ENCODE measurements at regions not wholly inside any gene's neighbourhood (a gene's known extent, or its start where the extent isn't known, plus 50 kb on each side); places are given as distances from the start of the nearest gene placed in this dataset.

DNA sequence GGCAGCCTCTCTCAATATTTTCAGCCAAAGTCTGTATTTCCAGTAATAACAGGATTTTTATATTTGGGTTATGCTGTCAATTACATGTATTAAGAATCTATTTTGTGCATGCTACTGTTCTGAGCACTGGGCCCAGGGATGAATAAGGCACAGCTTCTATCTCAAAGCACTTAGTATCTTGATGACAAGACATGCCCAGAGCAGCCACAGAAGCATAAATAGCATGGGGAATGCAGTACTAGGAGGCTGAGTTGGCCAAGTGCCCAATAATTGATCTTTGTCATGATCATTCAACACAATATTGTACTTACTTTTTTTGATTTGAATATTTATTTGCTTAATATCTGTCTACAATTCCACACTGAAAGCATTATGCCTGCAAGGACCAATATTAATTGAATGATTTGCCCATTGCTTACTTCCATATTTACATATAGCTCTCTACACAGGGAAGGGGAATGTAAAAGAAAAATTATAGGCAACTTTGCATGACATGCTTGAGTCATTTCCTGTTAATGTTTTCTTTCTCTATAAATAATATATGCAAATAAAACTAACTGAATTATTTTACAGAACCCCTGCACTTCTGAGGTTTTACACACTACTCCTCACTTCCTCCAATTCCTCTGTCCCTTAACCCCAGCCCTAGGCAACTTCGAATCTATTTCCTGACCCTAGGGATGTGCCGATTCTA is 298.9 kb upstream of the BMP2 start:
- DNase-seq (ENCODE audit: low read depth) = no peak
- no peak overlapping the region for H3K4me3 ChIP-seq (ENCODE audit: low read depth, low read length)
- TF ChIP-seq, protein P1, sequence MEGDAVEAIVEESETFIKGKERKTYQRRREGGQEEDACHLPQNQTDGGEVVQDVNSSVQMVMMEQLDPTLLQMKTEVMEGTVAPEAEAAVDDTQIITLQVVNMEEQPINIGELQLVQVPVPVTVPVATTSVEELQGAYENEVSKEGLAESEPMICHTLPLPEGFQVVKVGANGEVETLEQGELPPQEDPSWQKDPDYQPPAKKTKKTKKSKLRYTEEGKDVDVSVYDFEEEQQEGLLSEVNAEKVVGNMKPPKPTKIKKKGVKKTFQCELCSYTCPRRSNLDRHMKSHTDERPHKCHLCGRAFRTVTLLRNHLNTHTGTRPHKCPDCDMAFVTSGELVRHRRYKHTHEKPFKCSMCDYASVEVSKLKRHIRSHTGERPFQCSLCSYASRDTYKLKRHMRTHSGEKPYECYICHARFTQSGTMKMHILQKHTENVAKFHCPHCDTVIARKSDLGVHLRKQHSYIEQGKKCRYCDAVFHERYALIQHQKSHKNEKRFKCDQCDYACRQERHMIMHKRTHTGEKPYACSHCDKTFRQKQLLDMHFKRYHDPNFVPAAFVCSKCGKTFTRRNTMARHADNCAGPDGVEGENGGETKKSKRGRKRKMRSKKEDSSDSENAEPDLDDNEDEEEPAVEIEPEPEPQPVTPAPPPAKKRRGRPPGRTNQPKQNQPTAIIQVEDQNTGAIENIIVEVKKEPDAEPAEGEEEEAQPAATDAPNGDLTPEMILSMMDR (IDR thresholded peaks at IDR 0.05; ENCODE audit: insufficient read depth, low read depth, low read length, missing control alignments) = no peak

DNA sequence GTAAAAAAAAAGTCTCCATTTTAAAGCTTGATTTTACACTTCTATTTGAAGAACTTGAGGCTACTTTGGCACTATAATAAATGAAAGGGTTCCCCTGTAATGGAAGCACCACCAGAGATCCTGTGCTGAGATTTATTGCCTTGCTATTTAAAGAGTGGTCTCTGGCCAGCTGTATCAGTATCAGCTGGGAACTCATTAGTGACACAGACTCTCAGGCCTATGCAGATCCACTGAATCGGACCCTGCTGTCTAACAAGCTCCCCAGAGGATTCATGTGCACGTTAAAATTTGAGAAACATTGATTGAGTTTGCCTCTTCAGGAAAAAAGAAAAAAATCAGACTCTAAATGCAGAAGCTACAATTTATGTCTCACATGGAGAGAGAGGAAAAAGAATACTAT is 299.9 kb upstream of the BMP2 start:
- no peak overlapping the region for H3K4me3 ChIP-seq (ENCODE audit: low read depth, low read length)
- DNase-seq (ENCODE audit: low read depth) = no peak
- TF ChIP-seq, protein P1 (IDR thresholded peaks at IDR 0.05; ENCODE audit: insufficient read depth, low read depth, low read length, missing control alignments) = no peak

DNA sequence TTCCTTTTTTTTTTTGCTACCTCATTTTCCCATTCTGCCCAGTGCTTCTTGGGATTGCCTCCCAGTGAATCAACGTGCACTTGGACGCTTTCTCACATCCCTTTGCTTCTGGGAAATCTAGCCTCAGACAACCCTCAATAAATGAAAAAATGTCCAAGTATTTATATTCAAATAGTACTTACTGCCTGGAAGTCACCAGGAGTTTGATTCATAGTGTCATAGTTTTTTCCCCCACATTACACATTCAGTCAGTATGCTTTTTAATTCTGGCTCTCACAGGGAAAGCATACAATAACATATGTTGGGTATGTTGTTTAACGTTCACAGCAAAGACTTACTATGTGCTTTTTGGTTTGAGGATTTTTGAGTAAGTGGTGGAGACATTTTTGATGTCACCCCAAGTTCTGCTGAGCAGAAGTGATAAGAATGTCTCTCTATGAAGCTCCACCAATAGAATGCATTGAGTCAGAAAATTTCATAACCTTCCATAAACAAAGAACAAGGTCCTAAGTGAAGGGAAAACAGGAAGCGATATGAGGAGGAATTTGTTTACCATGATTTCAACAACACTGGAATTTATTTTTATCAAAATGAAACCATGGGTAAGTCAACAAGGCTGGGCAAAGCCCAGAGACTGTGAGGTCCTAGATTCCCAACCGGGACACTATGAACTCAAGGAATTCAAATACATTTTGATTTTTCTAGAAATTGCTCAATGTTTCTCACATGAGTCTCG is 301.2 kb upstream of the BMP2 start:
- no peak for DNase-seq (ENCODE audit: low read depth)
- no peak overlapping the region for H3K4me3 ChIP-seq (ENCODE audit: low read depth, low read length)
- TF ChIP-seq, protein P1 (IDR thresholded peaks at IDR 0.05; ENCODE audit: insufficient read depth, low read depth, low read length, missing control alignments) = no peak

DNA sequence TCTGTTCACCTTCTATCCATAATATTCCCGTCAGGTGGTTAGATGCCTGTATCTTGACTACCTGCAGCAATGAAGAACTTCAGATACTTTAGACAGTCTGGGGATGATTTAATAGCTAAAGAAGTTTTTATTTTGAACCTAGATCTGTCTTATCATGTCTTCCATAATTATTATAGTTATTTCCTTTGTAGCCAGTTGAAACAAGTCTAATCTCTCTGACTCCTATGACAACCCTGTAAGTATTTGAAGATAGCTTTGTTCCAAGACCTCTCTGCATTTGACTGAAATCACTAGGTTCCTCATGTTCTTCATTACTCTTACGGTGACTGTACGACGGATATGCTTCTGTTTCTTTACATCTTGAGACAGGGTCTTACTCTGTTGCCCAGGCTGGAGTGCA is 316.6 kb upstream of the BMP2 start:
- H3K4me3 ChIP-seq (ENCODE audit: low read depth, low read length) = no peak overlapping the region
- TF ChIP-seq, protein P1 (IDR thresholded peaks at IDR 0.05; ENCODE audit: insufficient read depth, low read depth, low read length, missing control alignments) = no peak
- DNase-seq (ENCODE audit: low read depth) = no peak

DNA sequence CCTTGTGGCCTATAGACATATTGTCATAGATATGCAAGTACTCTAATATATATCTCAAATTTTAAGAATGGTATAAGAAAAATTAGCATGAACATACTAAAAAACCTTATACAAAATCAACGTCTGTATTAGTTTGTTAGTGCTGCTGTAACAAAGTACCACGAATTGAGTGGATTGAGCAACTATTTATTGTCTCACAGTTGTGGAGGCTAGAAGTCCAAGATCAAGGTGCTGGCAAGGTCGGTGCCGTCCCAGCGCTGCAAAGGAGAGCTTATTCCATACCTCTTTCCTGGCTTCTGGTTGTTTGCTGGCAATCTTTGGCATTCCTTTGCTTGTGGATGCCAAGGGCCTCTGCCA is 317.6 kb upstream of the FERMT1 start:
- no peak for DNase-seq (ENCODE audit: low read depth)
- TF ChIP-seq, protein P1 (IDR thresholded peaks at IDR 0.05; ENCODE audit: insufficient read depth, low read depth, low read length, missing control alignments) = no peak
- no peak overlapping the region for H3K4me3 ChIP-seq (ENCODE audit: low read depth, low read length)

DNA sequence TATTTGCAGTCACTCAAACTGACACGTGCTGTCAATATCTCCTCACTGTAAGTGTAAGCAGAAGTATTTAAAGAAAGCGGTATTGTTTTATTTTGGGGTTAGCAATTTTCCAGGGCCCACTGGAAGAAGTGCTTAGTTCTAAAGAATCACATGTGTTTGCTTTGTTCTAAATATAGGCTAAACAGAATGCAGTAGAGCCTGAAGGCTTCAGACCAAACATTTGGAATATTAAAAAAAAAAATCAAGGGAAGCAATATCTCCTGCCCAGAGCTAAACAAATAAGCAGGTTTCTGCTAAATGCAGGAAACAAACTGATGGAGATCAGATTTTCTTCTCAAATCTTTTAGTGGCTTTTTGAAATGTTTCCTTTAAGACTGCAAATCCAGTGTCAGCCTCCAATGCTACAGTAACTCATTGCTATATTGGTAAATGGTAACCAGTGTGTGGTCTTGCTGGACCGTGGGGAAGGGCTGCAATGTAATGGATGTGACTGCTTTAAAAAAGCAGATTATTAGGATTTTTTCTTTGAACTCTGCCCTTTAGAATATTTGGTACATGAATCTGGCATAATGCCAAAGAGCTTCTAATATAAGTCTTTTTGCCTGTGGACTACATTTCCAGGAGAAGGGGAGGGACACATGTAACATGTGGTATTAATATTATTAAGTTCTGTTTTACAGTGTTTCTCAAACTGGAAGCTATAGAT is 317.1 kb upstream of the FERMT1 start:
- DNase-seq (ENCODE audit: low read depth) = no peak
- TF ChIP-seq, protein P1 (IDR thresholded peaks at IDR 0.05; ENCODE audit: insufficient read depth, low read depth, low read length, missing control alignments) = no peak

More for the DNA sequence above, 317.1 kb upstream of the FERMT1 start:
- H3K4me3 ChIP-seq (ENCODE audit: low read depth, low read length) = no peak overlapping the region

All from GM12865 (cell line).